OCI-LY3 (cell line): ENCODE measurements at regions not wholly inside any gene's neighbourhood (a gene's known extent, or its start where the extent isn't known, plus 50 kb on each side); places are given as distances from the start of the nearest gene placed in this dataset.

Experiments
- H2AFZ ChIP-seq: fragments of 200-600, 300-600 bp; shearing (Covaris generic); 2 replicates; pipeline ENCODE4 v1.6.0; 2014; ENCODE audit warnings: antibody characterized with exemption, low read depth, low read length
- H3K27ac ChIP-seq: fragments of 200-600, 300-600 bp; sonication (generic); 2 replicates; pipeline ENCODE4 v1.5.1; 2014; ENCODE audit warnings: mild to moderate bottlenecking, low read length, moderate library complexity, mixed read lengths
- H3K27me3 ChIP-seq: fragments of 200-600, 300-600 bp; sonication (generic); 2 replicates; pipeline ENCODE4 v1.6.1; 2014; ENCODE audit warnings: low read depth, low read length, mixed read lengths
- H3K36me3 ChIP-seq: fragments of 200-600, 300-600 bp; sonication (generic); replicated peaks from 2 replicates; pipeline ENCODE3; 2014; ENCODE audit warnings: low read depth, low read length, mixed read lengths
- H3K4me1 ChIP-seq: fragments of 300-600, 200-600 bp; sonication (generic); 2 replicates; pipeline ENCODE4 v1.6.1; 2014; ENCODE audit warnings: low read length, mixed read lengths
- H3K4me2 ChIP-seq: fragments of 200-600, 300-600 bp; sonication (generic); 2 replicates; pipeline ENCODE4 v1.6.1; 2014; ENCODE audit warnings: low read length, mixed read lengths
- H3K4me3 ChIP-seq: fragments of 300-600, 200-600 bp; sonication (generic); 2 replicates; pipeline ENCODE4 v1.5.1; 2014; ENCODE audit warnings: antibody characterized with exemption, mild to moderate bottlenecking, low read length, moderate library complexity
- H3K79me2 ChIP-seq: fragments of 300-600, 200-600 bp; shearing (Covaris generic); 2 replicates; pipeline ENCODE4 v1.6.1; 2014; ENCODE audit warnings: mild to moderate bottlenecking, low read length, mixed read lengths
- H3K9ac ChIP-seq: fragments of 300-600, 200-600 bp; shearing (Covaris generic); 2 replicates; pipeline ENCODE4 v1.6.0; 2014; ENCODE audit warnings: mild to moderate bottlenecking, low read length, moderate library complexity
- H3K9me3 ChIP-seq: fragments of 200-600, 300-600 bp; shearing (Covaris generic); 2 replicates; pipeline ENCODE4 v1.6.1; 2014; ENCODE audit warnings: low read length, mixed read lengths; ENCODE audit not compliant: insufficient read depth
- H4K20me1 ChIP-seq: fragments of 200-600, 300-600 bp; sonication (generic); 2 replicates; pipeline ENCODE4 v1.6.1; 2016; ENCODE audit warnings: low read length, mixed read lengths; ENCODE audit not compliant: insufficient read depth
- CTCF ChIP-seq: fragments of 200-600, 300-600 bp; sonication (generic); IDR thresholded peaks from 2 replicates; pipeline ENCODE4 v1.5.1; 2014; ENCODE audit warnings: antibody characterized with exemption, low read length, low read depth
- EZH2phosphoT487 ChIP-seq: fragments of 200-600 bp; shearing (Covaris generic); IDR thresholded peaks from 2 replicates; pipeline ENCODE4 v1.6.1; 2018; ENCODE audit warnings: antibody characterized with exemption, mixed run types, low read depth

DNA sequence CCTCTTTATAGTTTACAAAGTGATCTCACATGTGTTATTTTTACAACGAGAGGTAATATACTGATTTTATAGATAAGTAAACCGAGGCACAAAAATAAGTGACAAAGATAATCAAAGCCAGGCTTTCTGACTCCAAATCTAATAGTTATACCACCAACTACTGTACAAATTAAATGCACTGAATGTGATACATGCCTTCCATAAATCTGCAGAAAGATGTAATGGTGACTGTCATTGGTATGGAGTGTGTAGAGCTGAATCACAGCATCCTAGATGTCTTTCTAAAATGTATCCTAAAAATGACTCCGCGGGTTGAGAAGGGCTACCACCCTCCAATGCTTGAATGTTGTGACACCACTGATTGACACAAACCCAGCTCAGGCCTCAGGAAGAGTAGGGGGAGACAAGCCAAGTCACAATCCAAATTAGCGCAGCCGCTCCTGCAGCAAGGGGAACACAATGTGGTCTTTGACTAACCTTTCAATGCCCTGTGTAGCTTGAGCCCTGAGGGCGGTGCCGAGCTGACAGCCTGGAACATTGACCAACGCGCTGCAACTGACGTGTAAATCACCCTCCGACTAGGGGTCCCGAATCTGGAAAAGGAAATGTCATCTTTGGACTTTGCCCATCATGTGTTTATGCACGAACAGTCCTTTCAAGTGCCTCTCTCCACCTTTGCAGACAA, 136.8 kb downstream of the OLIG3 start:
- Histone ChIP-seq H3K27me3 (no peaks in the 10 kb centered on the region), H3K36me3 (no peaks in the 10 kb centered on the region), H3K4me3 (no peak overlapping the region), H4K20me1 (no peaks in the 10 kb centered on the region), H3K4me2 (no peak overlapping the region), H3K9me3 (no peaks in the 10 kb centered on the region), H3K79me2 (no peaks in the 10 kb centered on the region), H3K4me1 (peaks cover 7% of the 10 kb centered on the region), H3K27ac (no peak overlapping the region), H2AFZ (no peak overlapping the region), H3K9ac (no peak overlapping the region)
- TF ChIP-seq CTCF: no peak
- TF ChIP-seq EZH2phosphoT487: no peak

DNA sequence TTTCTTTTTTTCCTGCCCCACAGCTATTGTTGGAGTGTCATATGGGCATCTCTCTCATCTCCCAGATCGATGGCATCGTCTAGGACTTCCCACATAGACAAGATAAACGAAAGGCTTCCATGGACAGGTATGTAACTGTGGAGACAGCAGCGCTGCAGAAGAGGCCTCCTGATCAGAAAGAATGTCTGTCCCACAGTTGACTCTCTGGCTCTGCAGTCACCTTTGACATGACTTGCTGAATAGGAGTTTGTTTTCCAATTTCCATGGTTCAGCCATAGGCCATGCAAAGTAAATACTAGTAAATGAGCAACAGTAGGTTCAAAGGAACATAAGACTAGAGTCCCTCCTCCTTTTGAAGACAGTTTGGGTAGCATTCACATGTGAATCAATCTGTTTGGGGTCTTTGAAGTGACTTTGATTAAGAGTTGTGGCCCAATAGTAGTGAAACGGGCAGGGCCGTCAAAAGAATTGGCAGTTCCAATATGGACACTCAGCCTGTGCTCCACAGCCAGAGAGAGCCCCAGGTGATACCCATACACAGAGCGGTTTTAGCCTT, 134.7 kb upstream of the IFNGR1 start:
- no peaks in the 10 kb centered on the region for H3K36me3 ChIP-seq
- no peaks in the 10 kb centered on the region for H4K20me1 ChIP-seq
- no peaks in the 10 kb centered on the region for H3K79me2 ChIP-seq
- H3K4me2 ChIP-seq: no peak overlapping the region
- TF ChIP-seq EZH2phosphoT487 (no peak), CTCF (no peak)
- no peaks in the 10 kb centered on the region for H3K27me3 ChIP-seq
- H3K9ac ChIP-seq: no peak overlapping the region
- H3K4me1 ChIP-seq: peaks cover 7% of the 10 kb centered on the region
- H2AFZ ChIP-seq: no peak overlapping the region
- no peak overlapping the region for H3K4me3 ChIP-seq
- no peak overlapping the region for H3K27ac ChIP-seq
- no peaks in the 10 kb centered on the region for H3K9me3 ChIP-seq

GRCh38 chr6:137353346-137353745, 134.2 kb upstream of the IFNGR1 start:
- Histone ChIP-seq H3K4me3 (no peak overlapping the region), H2AFZ (no peak overlapping the region), H3K9me3 (no peaks in the 10 kb centered on the region), H4K20me1 (no peaks in the 10 kb centered on the region), H3K79me2 (no peaks in the 10 kb centered on the region), H3K27me3 (no peaks in the 10 kb centered on the region), H3K27ac (no peak overlapping the region), H3K36me3 (no peaks in the 10 kb centered on the region), H3K9ac (no peak overlapping the region), H3K4me1 (peaks cover 7% of the 10 kb centered on the region), H3K4me2 (no peak overlapping the region)
- TF ChIP-seq CTCF: no peak

- no peak for TF ChIP-seq EZH2phosphoT487
- no peak overlapping the region for H3K27ac ChIP-seq
- no peak overlapping the region for H3K4me2 ChIP-seq
- no peaks in the 10 kb centered on the region for H3K27me3 ChIP-seq
- no peaks in the 10 kb centered on the region for H4K20me1 ChIP-seq
- H3K9me3 ChIP-seq: no peaks in the 10 kb centered on the region
- no peaks in the 10 kb centered on the region for H3K79me2 ChIP-seq
- H3K9ac ChIP-seq: no peak overlapping the region
- no peak overlapping the region for H2AFZ ChIP-seq
- H3K4me1 ChIP-seq: peaks cover 7% of the 10 kb centered on the region
- no peaks in the 10 kb centered on the region for H3K36me3 ChIP-seq
- H3K4me3 ChIP-seq: no peak overlapping the region
These were observed 133.7 kb upstream of the IFNGR1 start for GRCh38 chr6:137352859-137353258.
